Kidney epithelial cell (primary cell): ENCODE measurements at regions not wholly inside any gene's neighbourhood (a gene's known extent, or its start where the extent isn't known, plus 50 kb on each side); places are given as distances from the start of the nearest gene placed in this dataset.
A peak's percentile ranks its signal among the peaks of the same experiment; 100 is the strongest.

Experiments used
- DNase-seq: peaks from one replicate; pipeline ENCODE4 v3.0.0-alpha.2; 2010; ENCODE audit warnings: low read depth
- H3K27me3 ChIP-seq: 2 replicates; pipeline ENCODE4 v1.6.0; 2011; ENCODE audit warnings: low read length; ENCODE audit not compliant: control insufficient read depth, insufficient read depth
- H3K36me3 ChIP-seq: 2 replicates; pipeline ENCODE4 v1.5.1; 2011; ENCODE audit warnings: low read length; ENCODE audit not compliant: control insufficient read depth, insufficient read depth
- H3K4me3 ChIP-seq: 2 replicates; pipeline ENCODE4 v1.5.1; 2011; ENCODE audit warnings: low read depth, mild to moderate bottlenecking, control low read depth, low read length
- CTCF ChIP-seq: IDR thresholded peaks from 2 replicates; pipeline ENCODE4 v1.5.1; 2011; ENCODE audit warnings: mild to moderate bottlenecking, moderate library complexity, low read length, control low read depth, inconsistent platforms; ENCODE audit not compliant: insufficient read depth, poor library complexity, severe bottlenecking

DNA sequence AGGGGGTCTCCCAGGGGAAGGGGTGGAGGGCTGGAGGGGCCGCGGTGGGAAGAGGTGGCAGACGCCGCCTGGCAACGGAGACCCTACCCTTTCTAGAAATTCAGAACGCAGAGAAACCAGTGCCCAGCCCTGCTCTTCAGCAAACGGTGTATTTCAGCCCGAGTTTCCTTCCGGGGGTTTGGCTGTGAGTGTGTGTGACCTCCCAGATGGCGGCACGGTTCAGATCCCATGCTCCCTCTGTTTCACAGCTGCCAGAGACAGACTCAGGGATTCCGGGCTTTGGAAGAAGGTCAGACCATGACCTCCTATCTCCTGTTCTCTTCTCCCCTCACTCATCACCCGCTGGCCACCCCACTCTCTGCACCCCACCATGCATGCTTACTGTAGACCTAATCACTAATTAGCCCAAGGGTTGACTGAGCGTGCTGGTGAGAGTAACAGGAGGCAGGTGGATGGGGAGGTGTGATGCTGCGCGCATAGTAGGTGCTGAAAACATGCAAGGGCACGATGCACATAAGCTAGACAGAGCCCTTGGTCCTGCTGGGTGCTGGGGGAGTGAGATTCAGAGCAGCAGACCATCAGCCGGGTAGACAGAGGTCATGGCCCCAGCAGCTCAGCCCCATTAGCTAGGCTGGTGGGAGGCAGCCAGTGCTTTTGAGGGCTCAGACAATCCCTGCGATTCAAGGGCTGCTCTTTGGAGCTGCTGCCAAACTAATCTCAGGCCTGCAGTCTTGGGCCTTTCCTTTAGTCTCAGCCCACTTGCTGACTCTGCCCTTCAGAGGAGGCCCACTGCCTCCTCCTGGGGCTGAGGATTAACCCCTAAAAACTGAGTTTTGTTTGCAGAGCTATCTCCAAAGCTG lies 256.5 kb upstream of the CADM1 start:
- Histone ChIP-seq H3K27me3 (peaks cover 3% of the 10 kb centered on the region), H3K36me3 (no peaks in the 10 kb centered on the region), H3K4me3 (peak overlapping the region; percentile 53)
- no peak for DNase-seq
- no peak for TF ChIP-seq CTCF

- no peak for TF ChIP-seq CTCF
- H3K36me3 ChIP-seq = no peaks in the 10 kb centered on the region
- peaks cover 3% of the 10 kb centered on the region for H3K27me3 ChIP-seq
- peak overlapping the region; percentile 53 for H3K4me3 ChIP-seq
- DNase-seq = no peak
These were observed 255.6 kb upstream of the CADM1 start for GRCh38 chr11:115759622-115760460.

GRCh38 chr11:115758011-115758410 lies 253.8 kb upstream of the CADM1 start:
- DNase-seq = no peak
- TF ChIP-seq CTCF = no peak
- Histone ChIP-seq H3K36me3 (no peaks in the 10 kb centered on the region), H3K27me3 (peaks cover 4% of the 10 kb centered on the region), H3K4me3 (no peak overlapping the region)

DNA sequence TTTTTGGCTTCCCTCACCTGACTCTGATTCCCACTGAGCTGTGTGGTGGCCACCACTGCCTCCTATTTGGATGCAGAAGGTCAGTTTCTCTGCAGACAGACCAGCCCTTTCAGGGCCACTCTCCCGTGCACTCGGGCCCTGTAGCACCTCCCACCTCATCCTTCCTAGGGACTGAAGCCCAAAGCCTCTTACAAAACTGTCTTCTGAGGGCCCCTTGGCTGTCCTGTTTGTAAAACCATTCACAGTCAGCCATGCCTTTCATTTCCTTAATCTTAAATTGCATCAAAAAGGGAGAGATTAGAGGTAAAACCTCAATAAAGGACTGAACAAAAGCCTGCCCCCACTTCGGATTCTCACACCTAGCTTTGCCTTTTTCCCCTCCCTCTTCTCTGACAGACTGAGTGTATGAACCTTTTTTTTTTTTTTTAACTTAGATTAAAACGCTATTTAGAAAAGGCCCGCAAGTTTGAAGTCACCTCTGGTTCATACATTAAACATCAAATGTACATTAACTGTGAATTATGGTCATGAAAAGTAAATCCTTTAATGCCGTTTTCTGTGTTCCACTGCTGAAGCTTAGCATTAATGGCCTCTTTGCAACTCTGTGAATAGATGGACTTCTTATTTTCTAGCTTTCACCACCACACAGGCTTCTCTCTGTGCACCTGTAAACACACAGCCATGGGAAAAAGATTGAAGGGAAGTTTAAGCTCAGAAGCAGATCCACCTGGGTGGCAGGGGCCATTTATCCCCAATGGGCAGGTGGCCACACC lies 247.2 kb upstream of the CADM1 start:
- Histone ChIP-seq H3K36me3 (no peaks in the 10 kb centered on the region), H3K27me3 (peaks cover 2% of the 10 kb centered on the region), H3K4me3 (no peak overlapping the region)
- TF ChIP-seq CTCF = no peak
- no peak for DNase-seq

GRCh38 chr11:115745610-115746512 lies 241.6 kb upstream of the CADM1 start:
- Histone ChIP-seq H3K36me3 (no peaks in the 10 kb centered on the region), H3K4me3 (no peak overlapping the region), H3K27me3 (no peaks in the 10 kb centered on the region)
- no peak for TF ChIP-seq CTCF
- DNase-seq = no peak
